Small intestine (tissue), 7 donors: ENCODE measurements at regions not wholly inside any gene's neighbourhood (a gene's known extent, or its start where the extent isn't known, plus 50 kb on each side); places are given as distances from the start of the nearest gene placed in this dataset.

Experiments
- DNase-seq, 2 donors: peaks; one replicate each; pipeline versions ENCODE4 v3.0.0 to v3.0.0-alpha.2; 2013
- FAIRE-seq: peaks from 2 replicates; lab custom pipeline; 2012; peaks lifted over from hg19 to GRCh38; lab: Jason Lieb, UNC
- H3K27ac ChIP-seq, 3 donors: one replicate each; pipeline ENCODE4 v1.5.1; 2013; ENCODE audit warnings: low read length in 2 of 3, mild to moderate bottlenecking in 2 of 3, control low read depth in 1 of 3, inconsistent platforms in 1 of 3, low read depth in 1 of 3, moderate library complexity in 1 of 3
- H3K27me3 ChIP-seq, 3 donors: one replicate each; pipeline ENCODE4 v1.6.1; 2013; ENCODE audit warnings: low read length in 3 of 3, inconsistent platforms in 1 of 3; ENCODE audit not compliant: control insufficient read depth in 3 of 3, insufficient read depth in 3 of 3
- H3K36me3 ChIP-seq, 3 donors: one replicate each; pipeline ENCODE4 v1.6.1; 2013; ENCODE audit warnings: low read length in 3 of 3, inconsistent platforms in 1 of 3, low read depth in 1 of 3, mild to moderate bottlenecking in 1 of 3, moderate library complexity in 1 of 3; ENCODE audit not compliant: control insufficient read depth in 3 of 3, insufficient read depth in 2 of 3
- H3K4me1 ChIP-seq, 3 donors: one replicate each; pipeline ENCODE4 v1.6.1; 2013; ENCODE audit warnings: low read length in 2 of 3, inconsistent platforms in 1 of 3, low read depth in 1 of 3, mild to moderate bottlenecking in 1 of 3, moderate library complexity in 1 of 3; ENCODE audit not compliant: control insufficient read depth in 3 of 3, insufficient read depth in 2 of 3
- H3K4me3 ChIP-seq, 3 donors: one replicate each; pipeline ENCODE4 v1.5.1; 2013; ENCODE audit warnings: low read length in 3 of 3, control low read depth in 1 of 3, inconsistent platforms in 1 of 3, low read depth in 1 of 3, mild to moderate bottlenecking in 1 of 3, moderate library complexity in 1 of 3
- H3K9me3 ChIP-seq, 2 donors: one replicate each; pipeline ENCODE4 v1.6.1; 2013; ENCODE audit warnings: low read depth in 1 of 2, low read length in 1 of 2; ENCODE audit not compliant: control insufficient read depth in 2 of 2, insufficient read depth in 1 of 2
- WGBS, 3 donors: extraction: QIAGEN DNeasy Blood & Tissue Kit; methylation state at CpG; one replicate each; pipeline ENCODE4 v1.1.7; 2013; 5-methylcytosine and 5-hydroxymethylcytosine counted together
- donor health status: healthy with polysubstance abuse.
- donor health status: control.
- donor health status: control.
- donor health status: Bipolar disorder and iron deficiency.
- donor health status: healthy.

GRCh38 chr9:89843591-89843990 is 238.8 kb downstream of the GADD45G start:
- no peak for DNase-seq
- Histone ChIP-seq H3K27me3 (no peaks in the 10 kb centered on the region), H3K4me3 (no peak overlapping the region), H3K27ac (no peak overlapping the region), H3K4me1 (peaks cover 0 to 34% (median 3%) of the 10 kb centered on the region in 3 donors), H3K9me3 (no peaks in the 10 kb centered on the region), H3K36me3 (no peaks in the 10 kb centered on the region)
- FAIRE-seq = no peak
- WGBS, 3 donors = 88 to 95% (median 91%) methylated on average over 3 of the region's 3 CpGs

- no peaks in the 10 kb centered on the region for H3K27me3 ChIP-seq
- no peak overlapping the region for H3K4me3 ChIP-seq
- 91 to 94% (median 93%) methylated on average over 5 of the region's 5 CpGs for WGBS, 3 donors
- FAIRE-seq (no peak), DNase-seq (no peak)
- no peaks in the 10 kb centered on the region for H3K36me3 ChIP-seq
- peaks cover 0 to 34% (median 3%) of the 10 kb centered on the region in 3 donors for H3K4me1 ChIP-seq
- H3K27ac ChIP-seq = no peak overlapping the region
- H3K9me3 ChIP-seq = no peaks in the 10 kb centered on the region
Observed at GRCh38 chr9:89844075-89844474, 239.3 kb downstream of the GADD45G start.

DNA sequence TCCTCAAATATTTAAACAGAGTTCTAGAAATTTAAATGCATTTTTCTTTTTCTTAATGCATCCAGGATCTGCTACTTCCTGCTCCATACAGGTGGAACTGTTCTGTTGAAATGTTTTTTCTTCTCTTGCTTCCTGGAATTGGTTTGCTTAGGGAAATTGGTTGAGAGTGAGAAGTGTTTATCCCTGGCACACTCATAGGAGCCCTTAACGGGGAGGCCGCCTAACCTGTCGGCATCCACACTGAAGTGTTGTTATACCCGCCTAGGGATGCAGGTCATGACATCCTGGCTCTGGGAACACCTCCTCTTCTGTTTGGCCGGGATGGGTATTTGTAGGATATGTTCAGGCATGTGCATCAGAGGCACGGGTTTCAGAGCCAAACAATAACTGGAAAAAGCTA is 239.7 kb downstream of the GADD45G start:
- H3K27ac ChIP-seq = no peak overlapping the region
- no peaks in the 10 kb centered on the region for H3K36me3 ChIP-seq
- WGBS, 3 donors = 74 to 77% (median 76%) methylated on average over 6 of the region's 6 CpGs
- no peak overlapping the region for H3K4me3 ChIP-seq
- DNase-seq = peak in 1 of 2 donors; percentile 9
- no peak for FAIRE-seq
- H3K9me3 ChIP-seq = no peaks in the 10 kb centered on the region
- H3K27me3 ChIP-seq = no peaks in the 10 kb centered on the region
- peaks cover 0 to 30% (median 3%) of the 10 kb centered on the region in 3 donors for H3K4me1 ChIP-seq

GRCh38 chr9:89845321-89845720 is 240.5 kb downstream of the GADD45G start:
- DNase-seq = no peak
- 72 to 89% (median 74%) methylated on average over 3 of the region's 3 CpGs for WGBS, 3 donors
- H3K27ac ChIP-seq = no peak overlapping the region

DNA sequence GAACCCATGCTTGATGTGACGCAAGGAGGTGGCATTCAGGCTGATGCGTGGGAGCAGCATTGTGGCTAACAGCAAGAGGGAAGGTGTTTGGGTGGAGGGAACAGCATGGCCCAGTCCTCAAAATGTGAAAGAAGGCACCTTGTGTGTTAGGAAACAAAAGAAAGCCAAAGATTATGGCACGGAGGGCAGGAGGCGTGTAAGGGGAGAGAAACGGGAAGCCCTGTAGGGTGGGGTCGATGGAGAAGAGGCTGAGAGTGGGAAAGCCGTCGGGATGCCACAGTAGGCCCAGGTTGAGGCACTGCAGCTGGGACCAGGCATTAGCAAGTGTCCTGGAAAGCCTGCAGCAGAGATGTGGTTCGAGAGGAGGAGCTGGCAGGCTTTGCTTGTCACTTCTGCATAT is 241.1 kb downstream of the GADD45G start:
- no peak for FAIRE-seq
- Histone ChIP-seq H3K36me3 (no peaks in the 10 kb centered on the region), H3K27ac (no peak overlapping the region), H3K4me1 (peaks cover 0 to 21% (median 3%) of the 10 kb centered on the region in 3 donors), H3K9me3 (no peaks in the 10 kb centered on the region), H3K27me3 (no peaks in the 10 kb centered on the region), H3K4me3 (no peak overlapping the region)
- DNase-seq = no peak
- 89 to 92% (median 89%) methylated on average over 9 of the region's 9 CpGs for WGBS, 3 donors

More at GRCh38 chr9:89845321-89845720, 240.5 kb downstream of the GADD45G start:
- H3K4me1 ChIP-seq = peaks cover 0 to 22% (median 3%) of the 10 kb centered on the region in 3 donors
- H3K9me3 ChIP-seq = no peaks in the 10 kb centered on the region
- H3K27me3 ChIP-seq = no peaks in the 10 kb centered on the region
- no peak overlapping the region for H3K4me3 ChIP-seq
- FAIRE-seq = no peak
- H3K36me3 ChIP-seq = no peaks in the 10 kb centered on the region

GRCh38 chr9:89848060-89849040 is 243.5 kb downstream of the GADD45G start:
- WGBS, 3 donors = 82 to 88% (median 83%) methylated on average over 20 of the region's 20 CpGs
- H3K27me3 ChIP-seq = no peaks in the 10 kb centered on the region
- H3K36me3 ChIP-seq = no peaks in the 10 kb centered on the region
- peaks cover 0 to 3% (median 0%) of the 10 kb centered on the region in 3 donors for H3K4me1 ChIP-seq
- no peak overlapping the region for H3K27ac ChIP-seq
- H3K9me3 ChIP-seq = no peaks in the 10 kb centered on the region
- H3K4me3 ChIP-seq = no peak overlapping the region
- FAIRE-seq = no peak
- DNase-seq = no peak

GRCh38 chr9:89849096-89849495 is 244.3 kb downstream of the GADD45G start:
- Histone ChIP-seq H3K27ac (no peak overlapping the region), H3K36me3 (no peaks in the 10 kb centered on the region), H3K4me1 (peaks cover 0 to 2% (median 0%) of the 10 kb centered on the region in 3 donors), H3K9me3 (no peaks in the 10 kb centered on the region), H3K27me3 (no peaks in the 10 kb centered on the region), H3K4me3 (no peak overlapping the region)
- WGBS, 3 donors = 84 to 85% (median 85%) methylated on average over 5 of the region's 5 CpGs
- DNase-seq (no peak), FAIRE-seq (no peak)

- Histone ChIP-seq H3K9me3 (no peaks in the 10 kb centered on the region), H3K27me3 (no peaks in the 10 kb centered on the region), H3K4me3 (no peak overlapping the region), H3K36me3 (no peaks in the 10 kb centered on the region), H3K27ac (no peak overlapping the region), H3K4me1 (no peaks in the 10 kb centered on the region)
- DNase-seq (no peak), FAIRE-seq (no peak)
- WGBS, 3 donors = 61 to 79% (median 74%) methylated on average over 3 of the region's 3 CpGs
Observed at GRCh38 chr9:89850153-89850552, 245.3 kb downstream of the GADD45G start.
